Keratinocyte (primary cell): ENCODE measurements at regions not wholly inside any gene's neighbourhood (a gene's known extent, or its start where the extent isn't known, plus 50 kb on each side); places are given as distances from the start of the nearest gene placed in this dataset.

ENCODE experiments used
- CTCF ChIP-seq, 3 experiments: IDR thresholded peaks in 1 of 3; conservative IDR thresholded peaks in 1 of 3; optimal IDR thresholded peaks in 1 of 3; 2 replicates in 2 of 3; 3 replicates in 1 of 3; pipeline versions ENCODE3 to v1.5.1; 2011; ENCODE audit warnings: low read length in 3 of 3, mild to moderate bottlenecking in 3 of 3, moderate library complexity in 2 of 3, control low read depth in 1 of 3, inconsistent platforms in 1 of 3; ENCODE audit not compliant: insufficient read depth in 2 of 3; ENCODE audit errors: extremely low read depth in 1 of 3
- EZH2 ChIP-seq: IDR thresholded peaks from one replicate; pipeline ENCODE4 v1.6.1; 2012; ENCODE audit warnings: inconsistent platforms, mild to moderate bottlenecking, low read length, moderate library complexity

GRCh38 chr20:20834008-20834407 lies 121.6 kb upstream of the RALGAPA2 start:
- TF ChIP-seq CTCF (optimal IDR thresholded peaks at IDR 0.05 in 1 of 3, IDR thresholded peaks at IDR 0.05 in 1 of 3, conservative IDR thresholded peaks at IDR 0.05 in 1 of 3; ENCODE audit: extremely low read depth in 1 of 3, insufficient read depth in 2 of 3, low read length in 3 of 3): no peak
- TF ChIP-seq EZH2: no peak
